ENCODE measurements at regions not wholly inside any gene's neighbourhood (a gene's known extent, or its start where the extent isn't known, plus 50 kb on each side); places are given as distances from the start of the nearest gene placed in this dataset.

- Histone ChIP-seq H3K9me3 (ENCODE audit: low read length) (no peaks in the 10 kb centered on the region), H3K4me3 (replicated peaks in 1 of 3; ENCODE audit: insufficient read depth in 1 of 3, low read depth in 2 of 3, low read length in 3 of 3) (no peak overlapping the region), H3K27me3 (ENCODE audit: control insufficient read depth in 1 of 2, insufficient read depth in 2 of 2, low read length in 2 of 2) (peaks cover 0 to 2% of the 10 kb centered on the region in 2 experiments; a peak in 2 of 5 replicates), H2AFZ (ENCODE audit: low read length) (no peak overlapping the region), H3K4me1 (ENCODE audit: insufficient read depth, low read length) (no peaks in the 10 kb centered on the region), H3K36me3 (replicated peaks in 1 of 2; ENCODE audit: control insufficient read depth in 1 of 2, insufficient read depth in 2 of 2, low read length in 2 of 2) (no peaks in the 10 kb centered on the region), H3K9ac (ENCODE audit: insufficient read depth, low read depth, low read length) (no peak overlapping the region), H4K20me1 (ENCODE audit: insufficient read depth, low read length) (no peaks in the 10 kb centered on the region), H3K27ac (ENCODE audit: extremely low read length, insufficient read depth, low read length) (no peak overlapping the region), H3K4me2 (ENCODE audit: low read depth, low read length) (no peak overlapping the region), H3K79me2 (ENCODE audit: insufficient read depth, low read length) (no peaks in the 10 kb centered on the region)
- ChIA-PET POLR2A (no interaction called here), CTCF (ENCODE audit: low intra/inter-chr PET ratio, low total read pairs) (no interaction called here)
- in situ Hi-C loops (cut with HindIII; ENCODE audit: extremely low pct_ligation_motif_present, low pct_unique_long_range_greater_than_20kb) (no loop called here), intact Hi-C loops (cut with micrococcal nuclease; ENCODE audit: unreplicated experiment) (no loop called here)
- FAIRE-seq = no peak
- DNase-seq (ENCODE audit: low spot score) = no peak
- ATAC-seq = no peak
- no TSS peak for BruUV-seq (replicated peaks)
- 40% methylated on average over 2 of the region's 2 CpGs for WGBS (ENCODE audit: low lambda C conversion rate)
- TF ChIP-seq DDIT3 (CRISPR knock-in tag; IDR thresholded peaks at IDR 0.05) (no peak), ZNF12 (CRISPR knock-in tag; IDR thresholded peaks at IDR 0.05) (no peak), MAZ (IDR thresholded peaks at IDR 0.05; ENCODE audit: borderline replicate concordance, low read depth, low read length) (no peak), MAZ (CRISPR knock-in tag; IDR thresholded peaks at IDR 0.05; ENCODE audit: low read depth) (no peak), ZNF609 (CRISPR knock-in tag; IDR thresholded peaks at IDR 0.05; ENCODE audit: borderline replicate concordance) (no peak), THAP11 (CRISPR knock-in tag; IDR thresholded peaks at IDR 0.05) (no peak), FOXO4 (CRISPR knock-in tag; conservative IDR thresholded peaks at IDR 0.05) (no peak)
- TF ChIP-seq, protein P1, sequence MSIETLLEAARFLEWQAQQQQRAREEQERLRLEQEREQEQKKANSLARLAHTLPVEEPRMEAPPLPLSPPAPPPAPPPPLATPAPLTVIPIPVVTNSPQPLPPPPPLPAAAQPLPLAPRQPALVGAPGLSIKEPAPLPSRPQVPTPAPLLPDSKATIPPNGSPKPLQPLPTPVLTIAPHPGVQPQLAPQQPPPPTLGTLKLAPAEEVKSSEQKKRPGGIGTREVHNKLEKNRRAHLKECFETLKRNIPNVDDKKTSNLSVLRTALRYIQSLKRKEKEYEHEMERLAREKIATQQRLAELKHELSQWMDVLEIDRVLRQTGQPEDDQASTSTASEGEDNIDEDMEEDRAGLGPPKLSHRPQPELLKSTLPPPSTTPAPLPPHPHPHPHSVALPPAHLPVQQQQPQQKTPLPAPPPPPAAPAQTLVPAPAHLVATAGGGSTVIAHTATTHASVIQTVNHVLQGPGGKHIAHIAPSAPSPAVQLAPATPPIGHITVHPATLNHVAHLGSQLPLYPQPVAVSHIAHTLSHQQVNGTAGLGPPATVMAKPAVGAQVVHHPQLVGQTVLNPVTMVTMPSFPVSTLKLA (IDR thresholded peaks at IDR 0.05) = no peak
- TF ChIP-seq, protein P2, sequence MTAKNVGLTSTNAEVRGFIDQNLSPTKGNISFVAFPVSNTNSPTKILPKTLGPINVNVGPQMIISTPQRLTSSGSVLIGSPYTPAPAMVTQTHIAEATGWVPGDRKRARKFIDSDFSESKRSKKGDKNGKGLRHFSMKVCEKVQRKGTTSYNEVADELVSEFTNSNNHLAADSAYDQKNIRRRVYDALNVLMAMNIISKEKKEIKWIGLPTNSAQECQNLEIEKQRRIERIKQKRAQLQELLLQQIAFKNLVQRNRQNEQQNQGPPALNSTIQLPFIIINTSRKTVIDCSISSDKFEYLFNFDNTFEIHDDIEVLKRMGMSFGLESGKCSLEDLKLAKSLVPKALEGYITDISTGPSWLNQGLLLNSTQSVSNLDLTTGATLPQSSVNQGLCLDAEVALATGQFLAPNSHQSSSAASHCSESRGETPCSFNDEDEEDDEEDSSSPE (CRISPR knock-in tag; IDR thresholded peaks at IDR 0.05) = no peak
These were observed 154.6 kb upstream of the FAT1 start for GRCh38 chr4:186878203-186878776.
